Esophagus squamous epithelium (tissue), 4 donors: ENCODE measurements at regions not wholly inside any gene's neighbourhood (a gene's known extent, or its start where the extent isn't known, plus 50 kb on each side); places are given as distances from the start of the nearest gene placed in this dataset.

Experiments
- CTCF ChIP-seq, 6 experiments: fragments of 450-650 bp in 4 of 6; fragments of 200-600 bp in 2 of 6; sonication (generic) in 2 of 6; IDR thresholded peaks; one replicate each; pipeline ENCODE4 v1.5.1; 2016 to 2019; ENCODE audit warnings: antibody characterized with exemption in 6 of 6, mild to moderate bottlenecking in 4 of 6, moderate library complexity in 4 of 6
- POLR2A ChIP-seq, 4 donors: fragments of 450-650 bp; IDR thresholded peaks; one replicate each; pipeline ENCODE4 v1.6.1; 2017; ENCODE audit warnings: antibody characterized with exemption in 4 of 4, mild to moderate bottlenecking in 4 of 4, moderate library complexity in 3 of 4

DNA sequence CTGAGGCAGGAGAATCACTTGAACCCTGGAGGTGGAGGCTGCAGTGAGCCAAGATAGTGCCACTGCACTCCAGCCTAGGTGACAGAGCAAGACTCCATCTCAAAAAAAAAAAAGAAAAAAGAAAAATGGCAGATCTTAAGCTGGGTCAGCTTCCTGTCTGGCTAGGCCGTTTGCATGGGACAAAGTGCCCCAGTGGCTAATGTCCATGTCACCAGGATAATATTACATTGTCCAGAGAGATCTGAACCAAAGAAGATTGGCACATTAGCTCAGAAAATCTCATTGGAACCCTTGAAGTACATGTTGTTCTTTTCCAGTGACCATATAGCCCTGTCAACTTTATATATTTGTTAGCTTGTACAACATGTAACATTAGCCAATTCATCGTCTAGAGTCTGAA is 59.2 kb upstream of the DAB2IP start:
- TF ChIP-seq CTCF (IDR thresholded peaks at IDR 0.05): no peak
- TF ChIP-seq POLR2A (IDR thresholded peaks at IDR 0.05): no peak
